HepG2 (cell line): ENCODE measurements at regions not wholly inside any gene's neighbourhood (a gene's known extent, or its start where the extent isn't known, plus 50 kb on each side); places are given as distances from the start of the nearest gene placed in this dataset.

Source experiments
- GPN1 ChIP-seq: sonication (generic); formaldehyde crosslinking; IDR thresholded peaks from 2 replicates; pipeline ENCODE4 v1.5.1; 2020; ENCODE audit warnings: missing genetic modification reagents, borderline replicate concordance
- HNRNPK ChIP-seq: fragments of 200-400 bp; formaldehyde crosslinking; IDR thresholded peaks from 2 replicates; pipeline ENCODE4 v1.6.1; 2018; ENCODE audit warnings: low read length, low read depth, moderate library complexity, mild to moderate bottlenecking; ENCODE audit not compliant: poor library complexity, severe bottlenecking
- HNRNPL ChIP-seq: fragments of 200-400 bp; formaldehyde crosslinking; IDR thresholded peaks from 2 replicates; pipeline ENCODE4 v1.6.1; 2017; ENCODE audit warnings: mild to moderate bottlenecking, low read depth, low read length
- HOXA9 ChIP-seq: sonication (generic); formaldehyde crosslinking; IDR thresholded peaks from 2 replicates; pipeline ENCODE4 v1.8.1; 2022; ENCODE audit warnings: missing genetic modification reagents, mild to moderate bottlenecking, moderate library complexity, borderline replicate concordance
- KDM6A ChIP-seq: IDR thresholded peaks from 2 replicates; pipeline ENCODE4 v1.6.1; 2016; ENCODE audit warnings: low read depth
- KMT2B ChIP-seq: IDR thresholded peaks from 2 replicates; pipeline ENCODE4 v1.6.1; 2016; ENCODE audit warnings: missing genetic modification reagents, missing compliant biosample characterization
- MAF1 ChIP-seq: sonication (generic); formaldehyde crosslinking; IDR thresholded peaks from 2 replicates; pipeline ENCODE4 v1.5.0; 2020; ENCODE audit warnings: missing genetic modification reagents, borderline replicate concordance
- PAX8 ChIP-seq: sonication (generic); formaldehyde crosslinking; IDR thresholded peaks from 2 replicates; pipeline ENCODE4 v1.8.0; 2022; ENCODE audit warnings: mild to moderate bottlenecking, missing genetic modification reagents, borderline replicate concordance
- PHF20 ChIP-seq: sonication (generic); formaldehyde crosslinking; IDR thresholded peaks from 2 replicates; pipeline ENCODE4 v1.5.0; 2020; ENCODE audit warnings: mild to moderate bottlenecking, missing genetic modification reagents
- RARG ChIP-seq: sonication (generic); formaldehyde crosslinking; IDR thresholded peaks from 2 replicates; pipeline ENCODE4 v1.4.0; 2020; ENCODE audit warnings: low read depth, mild to moderate bottlenecking, missing genetic modification reagents
- REPIN1 ChIP-seq: sonication (generic); formaldehyde crosslinking; IDR thresholded peaks from 2 replicates; pipeline ENCODE4 v1.8.0; 2022; ENCODE audit warnings: missing genetic modification reagents, low read depth, mild to moderate bottlenecking, borderline replicate concordance
- SMAD1 ChIP-seq: sonication (generic); formaldehyde crosslinking; IDR thresholded peaks from 2 replicates; pipeline ENCODE4 v1.4.0; 2020; ENCODE audit warnings: missing genetic modification reagents, low read depth, mild to moderate bottlenecking, borderline replicate concordance
- THYN1 ChIP-seq: sonication (generic); formaldehyde crosslinking; IDR thresholded peaks from 2 replicates; pipeline ENCODE4 v1.8.1; 2023; ENCODE audit warnings: low read depth, mild to moderate bottlenecking, moderate library complexity, missing genetic modification reagents, borderline replicate concordance
- ZNF260 ChIP-seq: sonication (generic); formaldehyde crosslinking; IDR thresholded peaks from 2 replicates; pipeline ENCODE4 v1.4.0; 2020; ENCODE audit warnings: missing genetic modification reagents, low read depth, mild to moderate bottlenecking, borderline replicate concordance
- ZNF350 ChIP-seq: sonication (generic); formaldehyde crosslinking; IDR thresholded peaks from 2 replicates; pipeline ENCODE4 v1.4.0; 2020; ENCODE audit warnings: mild to moderate bottlenecking, low read depth, missing genetic modification reagents, borderline replicate concordance
- ZNF619 ChIP-seq: sonication (generic); formaldehyde crosslinking; IDR thresholded peaks from 2 replicates; pipeline ENCODE4 v1.4.0; 2020; ENCODE audit warnings: mild to moderate bottlenecking, missing genetic modification reagents
- TF ChIP-seq, protein P1 (sequence below): sonication (generic); formaldehyde crosslinking; IDR thresholded peaks from 2 replicates; pipeline ENCODE4 v1.8.1; 2023; ENCODE audit warnings: mild to moderate bottlenecking, missing genetic modification reagents
- TF ChIP-seq, protein P2 (sequence below): sonication (generic); formaldehyde crosslinking; IDR thresholded peaks from 2 replicates; pipeline ENCODE4 v1.5.0; 2020; ENCODE audit warnings: mild to moderate bottlenecking, missing genetic modification reagents
- TF ChIP-seq, protein P3 (sequence below): sonication (generic); formaldehyde crosslinking; IDR thresholded peaks from 2 replicates; pipeline ENCODE4 v1.5.0; 2020; ENCODE audit warnings: missing genetic modification reagents
- TF ChIP-seq, protein P4 (sequence below): fragments of 450-650 bp; IDR thresholded peaks from 2 replicates; pipeline ENCODE4 v1.6.1; 2017; ENCODE audit warnings: mild to moderate bottlenecking
- TF ChIP-seq, protein P5 (sequence below): sonication (generic); formaldehyde crosslinking; IDR thresholded peaks from 2 replicates; pipeline ENCODE4 v1.5.0; 2020; ENCODE audit warnings: missing genetic modification reagents

DNA sequence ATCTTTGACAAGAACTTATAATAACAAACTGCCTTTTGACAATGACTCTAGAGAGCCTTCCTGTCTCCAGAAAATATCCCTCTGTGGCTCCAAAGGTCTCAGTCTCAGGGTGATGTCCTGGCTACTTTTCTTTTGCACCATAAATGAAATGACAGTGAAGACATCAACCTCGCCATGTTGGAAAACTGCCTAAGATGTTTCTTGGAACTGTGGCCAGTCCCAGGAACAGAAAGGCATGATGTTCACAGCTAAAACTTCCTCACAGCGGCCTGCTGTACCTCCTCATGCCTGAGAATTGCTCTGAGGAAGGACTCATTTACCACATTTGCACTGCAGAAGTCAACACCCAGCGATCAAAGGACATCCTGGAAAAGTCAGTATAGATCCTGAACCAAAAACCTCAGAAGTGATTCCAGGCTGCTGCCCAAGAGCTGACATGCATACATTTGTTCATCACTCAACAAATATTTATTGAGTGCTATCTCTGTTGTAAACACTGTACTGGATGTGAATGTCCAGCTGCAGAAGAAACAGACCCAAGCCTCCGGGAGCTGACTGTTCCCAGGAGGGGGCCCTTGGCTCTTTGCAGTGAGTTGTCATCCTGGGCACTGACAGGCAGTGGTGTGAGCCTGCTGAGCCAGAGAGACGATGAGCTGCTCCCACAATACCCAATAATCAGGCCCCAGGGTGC is 64.3 kb upstream of the ACSL3 start (continued):
- TF ChIP-seq RARG (CRISPR knock-in tag) = no peak; the same call in 1 of the 2 replicates
- TF ChIP-seq, protein P1, sequence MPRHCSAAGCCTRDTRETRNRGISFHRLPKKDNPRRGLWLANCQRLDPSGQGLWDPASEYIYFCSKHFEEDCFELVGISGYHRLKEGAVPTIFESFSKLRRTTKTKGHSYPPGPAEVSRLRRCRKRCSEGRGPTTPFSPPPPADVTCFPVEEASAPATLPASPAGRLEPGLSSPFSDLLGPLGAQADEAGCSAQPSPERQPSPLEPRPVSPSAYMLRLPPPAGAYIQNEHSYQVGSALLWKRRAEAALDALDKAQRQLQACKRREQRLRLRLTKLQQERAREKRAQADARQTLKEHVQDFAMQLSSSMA (CRISPR knock-in tag) = no peak
- TF ChIP-seq, protein P2, sequence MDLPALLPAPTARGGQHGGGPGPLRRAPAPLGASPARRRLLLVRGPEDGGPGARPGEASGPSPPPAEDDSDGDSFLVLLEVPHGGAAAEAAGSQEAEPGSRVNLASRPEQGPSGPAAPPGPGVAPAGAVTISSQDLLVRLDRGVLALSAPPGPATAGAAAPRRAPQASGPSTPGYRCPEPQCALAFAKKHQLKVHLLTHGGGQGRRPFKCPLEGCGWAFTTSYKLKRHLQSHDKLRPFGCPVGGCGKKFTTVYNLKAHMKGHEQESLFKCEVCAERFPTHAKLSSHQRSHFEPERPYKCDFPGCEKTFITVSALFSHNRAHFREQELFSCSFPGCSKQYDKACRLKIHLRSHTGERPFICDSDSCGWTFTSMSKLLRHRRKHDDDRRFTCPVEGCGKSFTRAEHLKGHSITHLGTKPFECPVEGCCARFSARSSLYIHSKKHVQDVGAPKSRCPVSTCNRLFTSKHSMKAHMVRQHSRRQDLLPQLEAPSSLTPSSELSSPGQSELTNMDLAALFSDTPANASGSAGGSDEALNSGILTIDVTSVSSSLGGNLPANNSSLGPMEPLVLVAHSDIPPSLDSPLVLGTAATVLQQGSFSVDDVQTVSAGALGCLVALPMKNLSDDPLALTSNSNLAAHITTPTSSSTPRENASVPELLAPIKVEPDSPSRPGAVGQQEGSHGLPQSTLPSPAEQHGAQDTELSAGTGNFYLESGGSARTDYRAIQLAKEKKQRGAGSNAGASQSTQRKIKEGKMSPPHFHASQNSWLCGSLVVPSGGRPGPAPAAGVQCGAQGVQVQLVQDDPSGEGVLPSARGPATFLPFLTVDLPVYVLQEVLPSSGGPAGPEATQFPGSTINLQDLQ (CRISPR knock-in tag) = no peak
- TF ChIP-seq, protein P3, sequence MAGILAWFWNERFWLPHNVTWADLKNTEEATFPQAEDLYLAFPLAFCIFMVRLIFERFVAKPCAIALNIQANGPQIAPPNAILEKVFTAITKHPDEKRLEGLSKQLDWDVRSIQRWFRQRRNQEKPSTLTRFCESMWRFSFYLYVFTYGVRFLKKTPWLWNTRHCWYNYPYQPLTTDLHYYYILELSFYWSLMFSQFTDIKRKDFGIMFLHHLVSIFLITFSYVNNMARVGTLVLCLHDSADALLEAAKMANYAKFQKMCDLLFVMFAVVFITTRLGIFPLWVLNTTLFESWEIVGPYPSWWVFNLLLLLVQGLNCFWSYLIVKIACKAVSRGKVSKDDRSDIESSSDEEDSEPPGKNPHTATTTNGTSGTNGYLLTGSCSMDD (CRISPR knock-in tag) = no peak
- no peak for TF ChIP-seq PAX8 (CRISPR knock-in tag)
- TF ChIP-seq ZNF350 = peak; percentile 97
- TF ChIP-seq GPN1 (CRISPR knock-in tag) = no peak
- TF ChIP-seq, protein P4, sequence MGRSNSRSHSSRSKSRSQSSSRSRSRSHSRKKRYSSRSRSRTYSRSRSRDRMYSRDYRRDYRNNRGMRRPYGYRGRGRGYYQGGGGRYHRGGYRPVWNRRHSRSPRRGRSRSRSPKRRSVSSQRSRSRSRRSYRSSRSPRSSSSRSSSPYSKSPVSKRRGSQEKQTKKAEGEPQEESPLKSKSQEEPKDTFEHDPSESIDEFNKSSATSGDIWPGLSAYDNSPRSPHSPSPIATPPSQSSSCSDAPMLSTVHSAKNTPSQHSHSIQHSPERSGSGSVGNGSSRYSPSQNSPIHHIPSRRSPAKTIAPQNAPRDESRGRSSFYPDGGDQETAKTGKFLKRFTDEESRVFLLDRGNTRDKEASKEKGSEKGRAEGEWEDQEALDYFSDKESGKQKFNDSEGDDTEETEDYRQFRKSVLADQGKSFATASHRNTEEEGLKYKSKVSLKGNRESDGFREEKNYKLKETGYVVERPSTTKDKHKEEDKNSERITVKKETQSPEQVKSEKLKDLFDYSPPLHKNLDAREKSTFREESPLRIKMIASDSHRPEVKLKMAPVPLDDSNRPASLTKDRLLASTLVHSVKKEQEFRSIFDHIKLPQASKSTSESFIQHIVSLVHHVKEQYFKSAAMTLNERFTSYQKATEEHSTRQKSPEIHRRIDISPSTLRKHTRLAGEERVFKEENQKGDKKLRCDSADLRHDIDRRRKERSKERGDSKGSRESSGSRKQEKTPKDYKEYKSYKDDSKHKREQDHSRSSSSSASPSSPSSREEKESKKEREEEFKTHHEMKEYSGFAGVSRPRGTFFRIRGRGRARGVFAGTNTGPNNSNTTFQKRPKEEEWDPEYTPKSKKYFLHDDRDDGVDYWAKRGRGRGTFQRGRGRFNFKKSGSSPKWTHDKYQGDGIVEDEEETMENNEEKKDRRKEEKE = no peak
- TF ChIP-seq PHF20 (CRISPR knock-in tag) = no peak
- TF ChIP-seq SMAD1 (CRISPR knock-in tag) = no peak
- TF ChIP-seq HNRNPL = no peak
- TF ChIP-seq MAF1 (CRISPR knock-in tag) = 0 out of 2 replicates have a peak, but pooled peaks have one; percentile 79
- peak; percentile 93 for TF ChIP-seq REPIN1
- no peak for TF ChIP-seq ZNF260 (CRISPR knock-in tag)
- no peak for TF ChIP-seq HNRNPK
- peak; percentile 96 for TF ChIP-seq KDM6A
- TF ChIP-seq KMT2B = no peak; the same call in none of the 2 replicates
- no peak for TF ChIP-seq ZNF619
- TF ChIP-seq HOXA9 (CRISPR knock-in tag) = no peak
- TF ChIP-seq, protein P5, sequence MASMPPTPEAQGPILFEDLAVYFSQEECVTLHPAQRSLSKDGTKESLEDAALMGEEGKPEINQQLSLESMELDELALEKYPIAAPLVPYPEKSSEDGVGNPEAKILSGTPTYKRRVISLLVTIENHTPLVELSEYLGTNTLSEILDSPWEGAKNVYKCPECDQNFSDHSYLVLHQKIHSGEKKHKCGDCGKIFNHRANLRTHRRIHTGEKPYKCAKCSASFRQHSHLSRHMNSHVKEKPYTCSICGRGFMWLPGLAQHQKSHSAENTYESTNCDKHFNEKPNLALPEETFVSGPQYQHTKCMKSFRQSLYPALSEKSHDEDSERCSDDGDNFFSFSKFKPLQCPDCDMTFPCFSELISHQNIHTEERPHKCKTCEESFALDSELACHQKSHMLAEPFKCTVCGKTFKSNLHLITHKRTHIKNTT (CRISPR knock-in tag) = no peak
- TF ChIP-seq THYN1 (CRISPR knock-in tag) = no peak
